ENCODE measurements at regions not wholly inside any gene's neighbourhood (a gene's known extent, or its start where the extent isn't known, plus 50 kb on each side); places are given as distances from the start of the nearest gene placed in this dataset.

GRCh38 chr4:4598851-4599411 lies 57.1 kb upstream of the STX18 start:
- TF ChIP-seq, protein P1, sequence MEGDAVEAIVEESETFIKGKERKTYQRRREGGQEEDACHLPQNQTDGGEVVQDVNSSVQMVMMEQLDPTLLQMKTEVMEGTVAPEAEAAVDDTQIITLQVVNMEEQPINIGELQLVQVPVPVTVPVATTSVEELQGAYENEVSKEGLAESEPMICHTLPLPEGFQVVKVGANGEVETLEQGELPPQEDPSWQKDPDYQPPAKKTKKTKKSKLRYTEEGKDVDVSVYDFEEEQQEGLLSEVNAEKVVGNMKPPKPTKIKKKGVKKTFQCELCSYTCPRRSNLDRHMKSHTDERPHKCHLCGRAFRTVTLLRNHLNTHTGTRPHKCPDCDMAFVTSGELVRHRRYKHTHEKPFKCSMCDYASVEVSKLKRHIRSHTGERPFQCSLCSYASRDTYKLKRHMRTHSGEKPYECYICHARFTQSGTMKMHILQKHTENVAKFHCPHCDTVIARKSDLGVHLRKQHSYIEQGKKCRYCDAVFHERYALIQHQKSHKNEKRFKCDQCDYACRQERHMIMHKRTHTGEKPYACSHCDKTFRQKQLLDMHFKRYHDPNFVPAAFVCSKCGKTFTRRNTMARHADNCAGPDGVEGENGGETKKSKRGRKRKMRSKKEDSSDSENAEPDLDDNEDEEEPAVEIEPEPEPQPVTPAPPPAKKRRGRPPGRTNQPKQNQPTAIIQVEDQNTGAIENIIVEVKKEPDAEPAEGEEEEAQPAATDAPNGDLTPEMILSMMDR (IDR thresholded peaks at IDR 0.05): no peak
- TF ChIP-seq POLR2A (IDR thresholded peaks at IDR 0.05): no peak

Data from esophagus squamous epithelium (tissue), 4 donors.